ENCODE measurements at regions not wholly inside any gene's neighbourhood (a gene's known extent, or its start where the extent isn't known, plus 50 kb on each side); places are given as distances from the start of the nearest gene placed in this dataset.
"Not testable (repeated sequence)": the region's sequence is repeated elsewhere in the genome, so short reads cannot be mapped to it uniquely, and the experiment has no call there.

GRCh38 chr2:41182961-41183360 is 731.1 kb upstream of the SLC8A1 start:
- no peak for FAIRE-seq

DNA sequence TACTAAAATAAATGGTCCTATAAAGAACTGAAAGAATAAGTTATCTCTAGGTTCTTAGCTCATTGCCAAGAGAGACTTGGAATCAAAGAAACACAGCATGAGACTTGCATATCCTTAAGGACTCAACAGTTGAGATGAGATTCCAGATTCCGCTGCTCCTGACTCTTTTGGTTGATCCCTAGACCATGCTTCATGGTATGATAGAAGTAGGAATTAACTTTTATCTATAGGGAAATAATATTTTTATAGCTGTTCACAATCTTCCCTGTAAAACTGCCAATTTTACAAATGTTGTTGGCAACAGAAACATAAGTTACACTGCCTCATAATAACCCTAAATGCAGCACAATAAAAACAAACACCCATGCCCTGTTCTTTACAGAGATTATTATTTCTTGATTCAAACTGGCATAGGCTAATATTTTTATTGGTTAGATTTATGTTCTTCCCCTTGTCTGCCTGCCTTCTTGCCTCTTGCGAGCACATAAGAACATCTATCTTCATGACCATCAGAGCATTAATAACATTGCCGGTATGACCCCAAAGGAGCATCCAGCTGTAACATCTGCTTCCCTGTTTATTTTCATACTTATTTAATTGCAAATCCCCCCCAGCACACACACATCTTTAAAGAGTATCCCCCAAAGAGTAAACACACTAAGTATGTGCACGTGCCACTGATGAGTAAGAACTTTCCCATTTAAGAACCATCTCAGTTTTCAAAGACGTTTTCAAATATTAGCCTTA is 735.7 kb upstream of the SLC8A1 start:
- no peak for FAIRE-seq

DNA sequence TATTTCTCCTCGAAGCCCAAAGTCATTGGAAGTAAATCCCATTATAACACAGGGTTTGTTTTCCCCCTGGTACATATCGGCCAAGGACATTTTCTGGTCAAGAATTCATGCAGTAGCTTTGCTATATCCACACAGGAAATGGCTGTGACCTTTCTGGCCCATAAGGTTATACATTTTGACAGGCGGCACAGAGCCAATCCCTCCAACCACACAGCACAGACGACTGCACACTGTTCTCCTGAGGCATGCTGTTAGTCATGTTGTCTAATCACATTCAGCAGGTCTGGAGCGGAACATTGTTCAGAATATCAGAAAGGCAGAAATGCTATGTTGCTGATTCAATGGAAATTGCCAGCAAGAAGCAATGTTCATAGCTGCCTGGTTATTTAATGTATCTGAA is 742.3 kb upstream of the SLC8A1 start:
- no peak for FAIRE-seq

GRCh38 chr2:41197781-41198180 is 745.9 kb upstream of the SLC8A1 start:
- no peak for FAIRE-seq

DNA sequence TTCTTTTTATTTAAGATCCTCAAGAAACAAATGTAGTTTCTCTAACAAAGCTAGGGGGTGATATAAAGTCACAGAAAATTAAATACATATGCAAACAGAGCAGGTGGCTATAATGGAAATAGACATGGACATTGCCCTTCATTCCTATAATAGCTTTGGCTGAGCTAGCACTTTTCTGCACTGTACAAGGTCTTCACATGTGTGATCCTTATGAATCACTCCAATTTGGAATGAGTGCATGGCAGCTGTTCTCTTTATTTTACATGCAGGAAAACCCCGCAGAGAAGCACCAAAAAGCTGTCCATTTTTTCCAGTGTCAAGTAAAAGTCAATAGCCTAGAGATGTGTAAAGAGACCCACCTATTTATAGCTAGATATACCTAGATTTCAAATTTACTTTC is 747.4 kb upstream of the SLC8A1 start:
- FAIRE-seq = no peak

DNA sequence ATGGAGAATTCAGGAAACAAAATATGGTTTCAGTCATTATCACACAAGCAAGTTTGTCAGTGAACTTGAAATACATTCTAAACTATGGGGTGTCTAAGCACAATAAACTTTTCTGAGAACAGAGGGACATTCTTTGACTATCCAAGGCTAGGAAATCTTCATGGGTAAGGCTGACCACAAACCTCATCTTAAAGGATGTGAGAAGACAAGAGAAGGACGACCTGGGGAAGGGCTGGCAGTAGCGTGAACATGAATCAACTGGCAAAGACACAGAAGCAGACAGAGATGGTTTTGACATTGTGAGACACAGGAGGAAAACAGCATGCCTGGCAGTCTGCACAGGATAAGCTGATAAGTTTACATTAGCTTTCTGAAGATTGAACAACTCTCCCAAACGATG is 752.4 kb upstream of the SLC8A1 start:
- no peak for FAIRE-seq

GRCh38 chr2:41206004-41206403 is 754.1 kb upstream of the SLC8A1 start:
- FAIRE-seq = no peak

GRCh38 chr2:41207578-41207977 is 755.7 kb upstream of the SLC8A1 start:
- FAIRE-seq = no peak

DNA sequence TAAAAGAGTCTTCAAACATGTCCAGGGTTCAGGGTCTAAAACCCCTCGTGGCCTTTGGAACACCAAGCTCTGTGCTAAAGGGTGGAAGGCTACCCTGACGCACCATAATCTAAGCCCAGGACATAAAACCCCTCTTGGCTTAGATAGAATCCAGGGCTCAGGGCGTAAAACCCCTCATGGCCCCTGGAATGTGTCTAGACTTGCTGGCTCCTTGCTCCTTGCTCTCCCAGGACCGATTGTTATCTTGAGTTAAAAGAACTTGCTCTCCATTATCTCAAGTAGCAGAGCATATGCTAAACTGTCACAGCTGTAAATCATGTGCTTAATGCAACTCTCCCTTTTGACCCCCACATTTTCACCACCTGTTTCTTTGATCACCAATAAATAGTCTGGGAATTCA is 758.1 kb upstream of the SLC8A1 start:
- not testable (repeated sequence) for FAIRE-seq

DNA sequence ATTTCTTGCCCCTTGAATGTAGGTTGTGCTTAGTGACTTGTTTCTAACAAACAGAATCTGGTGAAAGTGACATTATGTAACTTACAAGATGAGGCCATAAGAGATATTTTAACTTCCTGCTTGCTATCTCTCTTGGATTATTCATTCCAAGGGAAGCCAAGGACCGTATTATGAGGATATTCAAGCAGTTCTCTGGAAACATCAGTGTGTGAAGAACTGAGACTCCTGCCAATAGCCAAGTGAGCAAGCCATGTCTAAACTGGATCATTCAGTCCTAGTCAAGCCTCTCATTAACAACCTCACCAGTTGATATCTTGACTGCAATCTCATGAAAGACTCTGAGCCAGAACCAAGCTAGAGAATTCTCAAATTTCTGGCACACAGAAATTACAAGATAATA is 765.1 kb upstream of the SLC8A1 start:
- FAIRE-seq = no peak

- FAIRE-seq = no peak
Measured at GRCh38 chr2:41222593-41222992, 770.7 kb upstream of the SLC8A1 start.

- FAIRE-seq = no peak
Measured at GRCh38 chr2:41234093-41234492, 782.2 kb upstream of the SLC8A1 start.

GRCh38 chr2:41241325-41242000 is 789.6 kb upstream of the SLC8A1 start:
- no peak for FAIRE-seq

DNA sequence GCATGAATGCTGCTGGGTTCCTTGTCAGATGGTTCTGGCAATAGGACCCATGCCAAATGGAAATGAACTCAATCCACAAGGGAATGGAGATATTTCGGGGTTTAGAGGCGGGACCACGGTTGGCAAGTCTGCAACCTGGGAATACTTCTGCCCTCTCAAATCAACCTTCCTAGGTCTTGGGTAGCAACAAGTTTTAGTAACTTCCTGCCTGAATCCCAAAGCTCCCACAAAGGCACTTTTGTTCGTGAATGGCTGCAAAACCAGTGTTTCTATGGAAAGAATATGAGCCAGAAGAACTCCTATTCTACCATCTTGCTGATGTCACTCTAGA is 790.1 kb upstream of the SLC8A1 start:
- FAIRE-seq = no peak

- no peak for FAIRE-seq
Measured at GRCh38 chr2:41267929-41268659, 779.7 kb upstream of the PKDCC start.

DNA sequence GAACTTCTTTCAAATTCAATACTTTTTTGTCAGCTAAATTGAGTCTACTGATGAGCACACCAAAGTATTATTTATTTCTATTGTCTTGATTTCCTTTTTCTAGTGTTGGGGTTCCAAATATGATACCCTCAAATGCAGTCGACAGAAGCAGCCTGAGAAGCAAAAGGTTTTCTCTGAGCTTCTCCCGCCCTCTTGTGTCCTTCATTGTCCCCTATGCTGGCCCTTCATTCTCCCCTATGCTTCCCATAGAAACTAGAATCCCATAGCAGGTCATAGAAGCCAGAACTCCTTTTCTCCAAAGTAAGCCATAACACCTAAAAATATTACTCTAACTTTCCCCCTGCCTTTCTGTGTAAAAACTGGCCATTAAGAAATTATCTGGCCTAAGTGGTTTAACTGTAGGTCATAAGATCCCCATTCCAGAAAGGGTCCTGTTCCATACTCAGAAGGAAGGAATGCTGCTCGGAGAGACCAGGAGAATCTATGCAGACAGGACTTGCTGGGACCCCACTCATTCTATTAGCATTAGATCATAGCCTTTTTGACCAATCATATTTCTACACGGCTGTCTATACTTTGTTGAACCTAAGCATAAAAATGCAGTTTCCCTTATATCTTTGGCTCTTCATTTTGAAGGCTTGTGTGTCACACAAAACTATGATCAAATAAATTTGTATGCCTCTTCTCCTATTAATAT is 764.6 kb upstream of the PKDCC start:
- FAIRE-seq = no peak

GRCh38 chr2:41293491-41293890 is 754.3 kb upstream of the PKDCC start:
- peak; percentile 18 for FAIRE-seq

DNA sequence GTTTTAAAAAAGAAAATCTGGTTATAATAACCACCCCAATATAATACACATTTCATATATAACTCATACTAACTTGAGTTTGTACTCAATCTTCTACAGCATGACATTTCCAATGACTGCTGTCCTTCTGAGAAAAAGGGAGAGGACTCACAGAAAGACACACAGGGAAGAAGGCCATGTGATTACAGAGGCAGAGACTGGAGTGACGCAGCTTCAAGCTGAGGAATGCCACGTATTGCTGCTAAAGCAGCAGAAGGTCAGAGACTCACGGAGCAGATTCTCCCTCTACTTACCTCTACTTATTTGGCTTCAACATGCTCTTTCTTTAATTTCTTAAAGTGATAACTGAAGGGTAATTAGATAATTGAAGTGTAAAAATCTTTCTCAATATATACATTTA is 753.5 kb upstream of the PKDCC start:
- no peak for FAIRE-seq

GRCh38 chr2:41313082-41313481 is 734.7 kb upstream of the PKDCC start:
- FAIRE-seq = no peak

- FAIRE-seq = no peak
Measured at GRCh38 chr2:41314511-41315070, 733.2 kb upstream of the PKDCC start.

DNA sequence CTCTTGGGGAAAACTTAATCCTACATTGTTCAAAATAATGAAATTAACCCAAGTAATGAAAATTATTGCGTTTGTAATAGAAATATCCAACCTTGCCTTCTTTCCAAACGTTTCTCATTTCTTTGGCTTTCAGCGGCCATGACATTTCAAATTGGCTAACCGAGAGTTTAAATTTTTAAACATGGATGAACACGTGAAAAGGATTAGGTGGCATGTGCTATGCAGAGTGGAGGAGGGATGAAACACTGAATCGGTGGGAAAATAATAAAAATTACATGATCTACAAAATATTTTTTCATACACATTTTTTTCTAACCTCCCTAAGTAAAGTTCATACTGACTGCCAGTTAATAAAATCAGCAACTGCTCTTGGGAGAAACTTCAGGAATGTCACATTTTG is 728.4 kb upstream of the PKDCC start:
- no peak for FAIRE-seq

- FAIRE-seq = no peak
Measured at GRCh38 chr2:41320491-41320890, 727.3 kb upstream of the PKDCC start.

DNA sequence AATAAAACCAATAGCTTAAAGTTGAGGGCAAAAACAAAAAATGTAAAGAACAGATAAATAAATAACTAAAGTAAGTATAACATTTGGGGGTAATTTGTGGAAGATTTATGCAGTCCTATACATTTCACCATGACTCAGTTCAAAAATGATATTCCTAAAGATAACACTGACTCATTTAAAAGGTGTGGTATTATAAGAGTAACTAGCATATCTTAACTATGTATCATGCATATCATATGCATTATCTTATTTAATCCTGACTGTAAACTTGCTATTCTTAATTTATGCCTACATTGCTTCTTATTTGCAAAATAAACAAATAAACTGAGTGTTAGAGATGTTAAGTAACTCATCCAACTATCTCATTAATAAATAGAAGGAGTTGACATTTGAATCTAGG is 726.5 kb upstream of the PKDCC start:
- no peak for FAIRE-seq

Data from colon (tissue), 2 donors.